Progenitor cell of endocrine pancreas (in vitro differentiated cells): ENCODE measurements at regions not wholly inside any gene's neighbourhood (a gene's known extent, or its start where the extent isn't known, plus 50 kb on each side); places are given as distances from the start of the nearest gene placed in this dataset.

Experiments used
- DNase-seq: peaks from one replicate; pipeline ENCODE4 v3.0.0; 2021; ENCODE audit warnings: low spot score; ENCODE audit not compliant: unreplicated experiment
- H3K27ac Mint-ChIP-seq: 2 replicates; pipeline ENCODE4 v1.8.0; 2021; ENCODE audit warnings: mild to moderate bottlenecking, moderate library complexity, mixed read lengths
- H3K27me3 Mint-ChIP-seq: 2 replicates; pipeline ENCODE4 v1.8.0; 2021; ENCODE audit warnings: mixed read lengths
- H3K36me3 Mint-ChIP-seq: 2 replicates; pipeline ENCODE4 v1.8.0; 2022; ENCODE audit warnings: mixed read lengths; ENCODE audit not compliant: insufficient read depth
- H3K4me1 Mint-ChIP-seq: 2 replicates; pipeline ENCODE4 v1.8.0; 2021; ENCODE audit warnings: low read depth, mixed read lengths
- H3K4me3 Mint-ChIP-seq: 2 replicates; pipeline ENCODE4 v1.8.0; 2021; ENCODE audit warnings: low read depth, mild to moderate bottlenecking, moderate library complexity, mixed read lengths
- H3K9me3 Mint-ChIP-seq: 2 replicates; pipeline ENCODE4 v1.8.0; 2021; ENCODE audit warnings: low read depth, mixed read lengths
- TF ChIP-seq, protein P1 (sequence below): fragments of 200-600 bp; sonication (generic); IDR thresholded peaks from one replicate; pipeline ENCODE4 v1.5.0; 2021; ENCODE audit warnings: antibody characterized with exemption, mild to moderate bottlenecking; ENCODE audit not compliant: unreplicated experiment

DNA sequence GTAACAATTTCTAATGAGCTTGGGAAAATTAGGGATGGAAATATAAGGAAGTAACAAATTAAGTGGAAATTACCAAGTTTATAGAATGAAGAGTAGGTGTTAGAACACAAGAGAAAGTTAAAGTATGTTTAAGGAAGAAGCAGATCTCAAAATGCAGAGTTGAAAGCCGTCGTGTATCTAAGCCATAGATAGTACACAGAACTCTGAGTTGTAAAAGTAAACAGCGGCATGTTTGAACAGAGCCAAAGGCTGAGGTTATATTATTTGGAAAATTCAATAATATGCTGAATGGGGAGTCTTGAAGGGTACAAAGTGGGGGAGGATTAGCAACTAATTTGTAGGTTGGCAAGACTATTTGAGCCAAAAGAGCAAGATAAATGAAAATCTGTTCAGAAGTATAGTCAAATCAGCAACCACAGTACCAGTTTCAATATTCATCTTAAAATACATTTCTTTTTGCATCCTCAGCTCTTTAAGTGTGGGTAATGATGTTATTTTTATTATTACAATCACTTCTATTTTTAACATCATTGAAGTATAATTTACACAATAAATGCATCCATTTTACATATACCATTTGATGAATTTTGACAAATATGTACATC, 594.8 kb upstream of the ANO3 start:
- no peak for DNase-seq
- peaks cover 6% of the 10 kb centered on the region for H3K9me3 Mint-ChIP-seq
- H3K4me3 Mint-ChIP-seq, result no peak overlapping the region
- H3K4me1 Mint-ChIP-seq, result peaks cover 6% of the 10 kb centered on the region
- H3K27me3 Mint-ChIP-seq, result no peaks in the 10 kb centered on the region
- H3K36me3 Mint-ChIP-seq, result no peaks in the 10 kb centered on the region
- TF ChIP-seq, protein P1, sequence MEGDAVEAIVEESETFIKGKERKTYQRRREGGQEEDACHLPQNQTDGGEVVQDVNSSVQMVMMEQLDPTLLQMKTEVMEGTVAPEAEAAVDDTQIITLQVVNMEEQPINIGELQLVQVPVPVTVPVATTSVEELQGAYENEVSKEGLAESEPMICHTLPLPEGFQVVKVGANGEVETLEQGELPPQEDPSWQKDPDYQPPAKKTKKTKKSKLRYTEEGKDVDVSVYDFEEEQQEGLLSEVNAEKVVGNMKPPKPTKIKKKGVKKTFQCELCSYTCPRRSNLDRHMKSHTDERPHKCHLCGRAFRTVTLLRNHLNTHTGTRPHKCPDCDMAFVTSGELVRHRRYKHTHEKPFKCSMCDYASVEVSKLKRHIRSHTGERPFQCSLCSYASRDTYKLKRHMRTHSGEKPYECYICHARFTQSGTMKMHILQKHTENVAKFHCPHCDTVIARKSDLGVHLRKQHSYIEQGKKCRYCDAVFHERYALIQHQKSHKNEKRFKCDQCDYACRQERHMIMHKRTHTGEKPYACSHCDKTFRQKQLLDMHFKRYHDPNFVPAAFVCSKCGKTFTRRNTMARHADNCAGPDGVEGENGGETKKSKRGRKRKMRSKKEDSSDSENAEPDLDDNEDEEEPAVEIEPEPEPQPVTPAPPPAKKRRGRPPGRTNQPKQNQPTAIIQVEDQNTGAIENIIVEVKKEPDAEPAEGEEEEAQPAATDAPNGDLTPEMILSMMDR, result no peak
- no peak overlapping the region for H3K27ac Mint-ChIP-seq

DNA sequence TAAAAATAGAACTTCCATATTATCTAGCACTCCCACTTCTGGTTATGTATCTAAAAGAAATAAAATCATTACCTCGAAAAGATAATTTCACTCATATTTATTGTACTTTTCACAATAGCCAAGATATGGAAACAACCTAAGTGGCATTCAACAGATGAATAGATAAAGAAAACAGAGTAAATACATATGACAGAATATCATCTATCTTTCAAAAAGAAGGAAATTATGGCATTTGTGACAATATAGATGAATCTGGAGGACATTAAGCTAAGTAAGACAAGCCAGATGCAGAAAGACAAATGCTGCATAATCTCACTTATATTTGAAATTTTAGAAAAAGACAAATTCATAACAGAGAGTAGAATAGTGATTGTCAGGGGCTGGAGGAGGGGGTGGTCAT, 590.0 kb upstream of the ANO3 start:
- no peak overlapping the region for H3K27ac Mint-ChIP-seq
- no peak for DNase-seq
- no peaks in the 10 kb centered on the region for H3K27me3 Mint-ChIP-seq
- H3K9me3 Mint-ChIP-seq, result peaks cover 2% of the 10 kb centered on the region
- H3K4me3 Mint-ChIP-seq, result no peak overlapping the region
- H3K4me1 Mint-ChIP-seq, result peaks cover 5% of the 10 kb centered on the region
- H3K36me3 Mint-ChIP-seq, result no peaks in the 10 kb centered on the region
- TF ChIP-seq, protein P1, result no peak

DNA sequence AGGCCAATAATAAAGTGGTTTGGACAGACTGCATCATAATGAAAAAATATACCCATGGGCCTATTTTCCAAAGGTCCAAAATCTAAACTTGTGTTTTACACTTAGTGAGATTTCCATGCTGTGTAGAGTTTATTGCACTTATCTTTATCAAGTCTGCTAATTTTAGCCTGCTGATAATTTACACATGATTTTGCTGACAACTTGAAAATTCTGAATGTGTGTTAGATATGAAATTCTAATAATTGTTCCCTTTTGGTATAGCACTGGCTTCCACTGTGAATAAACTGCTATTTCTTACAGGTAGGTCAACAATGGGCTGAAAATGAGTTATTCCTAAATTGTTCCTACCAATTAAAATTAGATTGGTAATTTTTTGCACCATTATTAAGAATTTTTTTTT, 589.1 kb upstream of the ANO3 start:
- no peak overlapping the region for H3K27ac Mint-ChIP-seq
- peaks cover 2% of the 10 kb centered on the region for H3K9me3 Mint-ChIP-seq
- H3K4me3 Mint-ChIP-seq, result no peak overlapping the region
- H3K27me3 Mint-ChIP-seq, result no peaks in the 10 kb centered on the region
- TF ChIP-seq, protein P1, result no peak
- peaks cover 2% of the 10 kb centered on the region for H3K4me1 Mint-ChIP-seq
- no peak for DNase-seq
- H3K36me3 Mint-ChIP-seq, result no peaks in the 10 kb centered on the region

DNA sequence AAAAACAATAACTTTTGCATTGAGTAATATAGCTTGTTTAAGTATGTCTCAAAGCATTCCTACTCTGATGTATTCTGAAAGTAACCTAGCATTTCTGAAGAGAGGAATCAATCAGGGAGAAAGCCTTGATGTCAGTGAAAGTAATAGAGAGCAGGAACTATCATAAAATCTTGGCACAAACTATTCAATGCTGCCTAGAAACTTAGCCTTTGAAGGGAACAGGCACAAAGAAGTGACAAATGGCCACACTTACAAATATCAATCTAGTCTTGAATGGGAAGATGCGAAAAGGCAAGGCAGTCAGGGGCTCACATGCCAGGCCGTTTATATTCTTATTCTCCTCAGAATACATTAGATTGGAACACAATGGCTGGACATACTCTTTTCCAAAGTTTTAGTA, 576.5 kb upstream of the ANO3 start:
- H3K36me3 Mint-ChIP-seq, result peaks cover 2% of the 10 kb centered on the region
- H3K27ac Mint-ChIP-seq, result no peak overlapping the region
- no peaks in the 10 kb centered on the region for H3K4me1 Mint-ChIP-seq
- no peaks in the 10 kb centered on the region for H3K27me3 Mint-ChIP-seq
- H3K9me3 Mint-ChIP-seq, result peaks cover 14% of the 10 kb centered on the region
- TF ChIP-seq, protein P1, result no peak
- no peak for DNase-seq
- no peak overlapping the region for H3K4me3 Mint-ChIP-seq

DNA sequence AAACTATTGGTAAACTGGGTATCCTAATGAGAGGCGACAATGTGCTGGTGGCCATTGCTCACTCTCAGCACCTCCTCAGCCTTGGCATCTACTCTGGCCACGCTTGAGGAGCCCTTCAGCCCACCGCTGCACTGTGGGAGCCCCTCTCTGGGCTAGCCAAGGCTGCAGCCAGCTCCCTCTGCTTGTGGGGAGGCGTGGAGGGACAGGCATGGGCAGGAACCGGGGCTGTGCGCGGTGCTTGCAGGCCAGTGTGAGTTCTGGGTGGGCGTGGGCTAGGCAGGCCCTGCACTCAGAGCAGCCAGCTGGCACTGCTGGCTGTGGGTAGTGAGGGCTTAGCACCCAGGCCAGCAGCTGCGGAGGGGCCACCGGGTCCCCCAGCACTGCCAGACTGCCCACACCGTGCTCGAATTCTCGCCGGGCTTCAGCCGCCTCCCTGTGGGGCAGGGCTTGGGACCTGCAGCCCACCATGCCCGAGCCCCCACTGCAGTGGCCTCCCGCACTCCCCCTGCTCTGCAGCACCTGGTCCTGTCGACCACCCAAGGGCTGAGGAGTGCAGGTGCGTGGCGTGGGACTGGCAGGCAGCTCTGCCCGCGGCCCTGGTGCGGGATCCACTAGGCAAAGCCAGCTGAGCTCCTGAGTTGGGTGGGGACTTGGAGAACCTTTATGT, 575.9 kb upstream of the ANO3 start:
- H3K36me3 Mint-ChIP-seq, result peaks cover 2% of the 10 kb centered on the region
- TF ChIP-seq, protein P1, result no peak
- no peak for DNase-seq
- H3K27me3 Mint-ChIP-seq, result no peaks in the 10 kb centered on the region
- peaks cover 17% of the 10 kb centered on the region for H3K9me3 Mint-ChIP-seq
- H3K4me1 Mint-ChIP-seq, result no peaks in the 10 kb centered on the region
- no peak overlapping the region for H3K4me3 Mint-ChIP-seq
- H3K27ac Mint-ChIP-seq, result no peak overlapping the region
